ENCODE measurements at regions not wholly inside any gene's neighbourhood (a gene's known extent, or its start where the extent isn't known, plus 50 kb on each side); places are given as distances from the start of the nearest gene placed in this dataset.

DNA sequence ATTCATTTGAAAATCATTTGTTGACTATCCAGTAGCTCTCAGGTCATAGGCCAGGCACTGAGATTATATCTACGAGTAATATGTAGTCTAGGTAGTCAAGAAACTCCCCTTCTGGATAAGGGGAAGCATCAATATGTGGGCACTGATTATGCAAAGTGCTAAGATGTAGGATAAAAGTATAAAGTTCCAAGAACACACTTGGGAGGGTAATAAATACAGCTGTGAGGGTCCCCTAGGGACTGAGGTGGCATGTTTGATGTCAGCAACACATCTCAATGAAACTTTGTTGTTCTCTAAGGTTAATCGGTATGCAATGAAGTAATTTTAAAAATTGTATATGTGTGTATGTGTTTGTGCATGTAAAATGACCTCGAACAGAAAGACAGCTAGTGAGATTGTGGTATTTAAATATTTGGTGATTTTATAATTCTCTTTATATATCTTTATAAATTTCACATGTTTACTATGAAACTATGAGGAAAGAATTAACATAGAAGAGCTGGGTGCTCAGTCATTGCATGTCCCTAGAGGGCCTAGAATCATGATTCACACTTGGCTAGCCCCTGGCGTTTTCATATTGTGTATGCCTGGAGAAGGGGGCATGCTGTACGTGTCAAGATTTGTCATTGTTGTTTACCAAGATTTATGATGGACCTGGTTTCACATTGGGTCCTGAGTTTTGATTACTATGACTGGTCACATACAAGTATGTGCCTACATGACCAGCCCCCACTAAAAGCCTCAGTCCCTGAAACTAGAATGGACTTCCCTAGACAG lies 140.1 kb upstream of the DUSP10 start (continued):
- no peak for TF ChIP-seq ZNF274 (IDR thresholded peaks at IDR 0.05; ENCODE audit: borderline replicate concordance, extremely low read depth, low read length)

All from H1 (cell line).